Activated T-helper 9 cell treated with anti-CD3 and anti-CD28 coated beads, Interleukin-2, amount 50 U/mL, for 16 hours (primary cell): ENCODE measurements at regions not wholly inside any gene's neighbourhood (a gene's known extent, or its start where the extent isn't known, plus 50 kb on each side); places are given as distances from the start of the nearest gene placed in this dataset.
"Not testable (repeated sequence)": the region's sequence is repeated elsewhere in the genome, so short reads cannot be mapped to it uniquely, and the experiment has no call there.

Experiments
- DNase-seq: peaks from one replicate; pipeline ENCODE4 v3.0.0-alpha.2; 2020; ENCODE audit warnings: low read depth

GRCh38 chr9:28487561-28487960, 914.3 kb upstream of the C9orf72 start:
- no peak for DNase-seq

- DNase-seq = no peak
Measured at GRCh38 chr9:28491121-28491520, 917.8 kb upstream of the C9orf72 start.

GRCh38 chr9:28498168-28498567, 924.9 kb upstream of the C9orf72 start:
- DNase-seq = not testable (repeated sequence)

- no peak for DNase-seq
Measured at GRCh38 chr9:28502189-28502588, 928.9 kb upstream of the C9orf72 start.

- no peak for DNase-seq
Measured at GRCh38 chr9:28502741-28503140, 929.5 kb upstream of the C9orf72 start.

GRCh38 chr9:28503573-28503972, 930.3 kb upstream of the C9orf72 start:
- no peak for DNase-seq

GRCh38 chr9:28518439-28518838, 945.2 kb upstream of the C9orf72 start:
- no peak for DNase-seq

- not testable (repeated sequence) for DNase-seq
Measured at GRCh38 chr9:28524309-28524708, 951.0 kb upstream of the C9orf72 start.

- no peak for DNase-seq
Measured at GRCh38 chr9:28528049-28528448, 954.8 kb upstream of the C9orf72 start.

GRCh38 chr9:28538132-28538531, 964.9 kb upstream of the C9orf72 start:
- DNase-seq = no peak

- DNase-seq = no peak
Measured at GRCh38 chr9:28539434-28540070, 966.3 kb upstream of the C9orf72 start.

- DNase-seq = no peak
Measured at GRCh38 chr9:28542928-28543327, 969.6 kb upstream of the C9orf72 start.

- no peak for DNase-seq
Measured at GRCh38 chr9:28547527-28547926, 974.2 kb upstream of the C9orf72 start.

- DNase-seq = no peak
Measured at GRCh38 chr9:28563291-28563934, 990.1 kb upstream of the C9orf72 start.

- no peak for DNase-seq
Measured at GRCh38 chr9:28583832-28584231, 1010.6 kb upstream of the C9orf72 start.

- no peak for DNase-seq
Measured at GRCh38 chr9:28584542-28584941, 1011.3 kb upstream of the C9orf72 start.

GRCh38 chr9:28587052-28587451, 1013.8 kb upstream of the C9orf72 start:
- no peak for DNase-seq

GRCh38 chr9:28598408-28598807, 1025.1 kb upstream of the C9orf72 start:
- no peak for DNase-seq

- DNase-seq = no peak
Measured at GRCh38 chr9:28600226-28600625, 1026.9 kb upstream of the C9orf72 start.

GRCh38 chr9:28607843-28608242, 1034.6 kb upstream of the C9orf72 start:
- DNase-seq = no peak

- DNase-seq = no peak
Measured at GRCh38 chr9:28610339-28610738, 1037.1 kb upstream of the C9orf72 start.

GRCh38 chr9:28616310-28616709, 1043.0 kb upstream of the C9orf72 start:
- no peak for DNase-seq

GRCh38 chr9:28620011-28620410, 1046.7 kb upstream of the C9orf72 start:
- no peak for DNase-seq

- DNase-seq = no peak
Measured at GRCh38 chr9:28620661-28621060, 1047.4 kb upstream of the C9orf72 start.
